Tibial nerve (tissue), 4 donors: ENCODE measurements at regions not wholly inside any gene's neighbourhood (a gene's known extent, or its start where the extent isn't known, plus 50 kb on each side); places are given as distances from the start of the nearest gene placed in this dataset.

Experiments
- CTCF ChIP-seq, 5 experiments: fragments of 200-600 bp in 3 of 5; fragments of 450-650 bp in 2 of 5; sonication (generic) in 3 of 5; IDR thresholded peaks; one replicate each; pipeline ENCODE4 v1.5.1; 2016 to 2019; ENCODE audit warnings: antibody characterized with exemption in 5 of 5, mild to moderate bottlenecking in 3 of 5, moderate library complexity in 2 of 5
- EP300 ChIP-seq, 2 donors: sonication (generic); formaldehyde crosslinking; IDR thresholded peaks; one replicate each; pipeline ENCODE4 v1.6.1; 2017; ENCODE audit warnings: antibody characterized with exemption in 2 of 2, mild to moderate bottlenecking in 1 of 2
- POLR2A ChIP-seq, 2 donors: fragments of 450-650 bp; IDR thresholded peaks; one replicate each; pipeline ENCODE4 v1.6.1; 2017; ENCODE audit warnings: antibody characterized with exemption in 2 of 2, mild to moderate bottlenecking in 2 of 2, moderate library complexity in 2 of 2

- no peak for TF ChIP-seq CTCF (IDR thresholded peaks at IDR 0.05)
- TF ChIP-seq POLR2A (IDR thresholded peaks at IDR 0.05) = no peak
- no peak for TF ChIP-seq EP300 (IDR thresholded peaks at IDR 0.05)
Observed at GRCh38 chr10:61153771-61154170, 209.8 kb upstream of the RHOBTB1 start.
